ENCODE measurements at regions not wholly inside any gene's neighbourhood (a gene's known extent, or its start where the extent isn't known, plus 50 kb on each side); places are given as distances from the start of the nearest gene placed in this dataset.
A peak's percentile ranks its signal among the peaks of the same experiment; 100 is the strongest.

DNA sequence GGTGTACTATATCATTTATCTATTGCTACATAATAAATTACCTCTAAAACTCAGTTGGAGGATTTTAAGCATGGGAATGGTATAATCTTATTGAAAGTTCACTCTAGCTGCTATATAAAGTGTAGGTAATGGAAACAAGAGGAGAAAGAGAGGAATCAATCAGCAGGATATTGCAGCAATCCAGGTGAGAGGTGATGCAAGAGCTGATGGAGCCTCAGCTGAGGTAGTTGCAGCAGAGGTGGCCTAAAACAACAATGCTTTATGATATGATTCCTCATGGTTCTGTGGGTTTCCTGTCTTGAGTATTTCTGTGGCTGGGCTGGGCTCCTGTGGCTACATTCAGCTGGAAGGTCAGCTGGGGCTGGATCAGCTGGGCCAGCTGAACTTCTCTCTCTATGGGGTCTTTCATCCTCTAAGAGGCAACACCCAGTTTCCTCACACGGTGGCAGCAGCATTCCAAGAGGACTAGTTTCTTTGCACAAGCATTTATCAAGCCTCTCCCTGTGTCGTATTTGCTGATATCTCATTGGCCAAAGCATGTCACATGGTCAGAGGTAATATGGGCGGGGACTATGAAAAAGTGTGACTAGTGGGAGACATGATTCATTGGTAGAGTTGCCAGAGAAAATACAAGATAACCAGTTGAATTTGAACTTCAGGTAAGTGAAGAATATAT, 135.4 kb upstream of the LARGE1 start:
- H3K79me2 ChIP-seq (ENCODE audit: insufficient read depth, low read length): no peaks in the 10 kb centered on the region
- TF ChIP-seq CEBPB (IDR thresholded peaks at IDR 0.05; ENCODE audit: borderline replicate concordance, low read depth, low read length) (peak; percentile 83), ZNF660 (CRISPR knock-in tag; IDR thresholded peaks at IDR 0.05; ENCODE audit: borderline replicate concordance, low read depth) (no peak), NFYB (CRISPR knock-in tag; IDR thresholded peaks at IDR 0.05) (peak; percentile 42; the same call in 1 of the 2 replicates), RAD21 (CRISPR knock-in tag; IDR thresholded peaks at IDR 0.05) (peak; percentile 44), ZMYM4 (CRISPR knock-in tag; IDR thresholded peaks at IDR 0.05) (0 out of 2 replicates have a peak, but pooled peaks have one; percentile 30), CEBPG (CRISPR knock-in tag; IDR thresholded peaks at IDR 0.05) (peak; percentile 40; the same call in 1 of the 2 replicates), SMC3 (IDR thresholded peaks at IDR 0.05; ENCODE audit: low read length) (peak; percentile 21), TARDBP (CRISPR knock-in tag; IDR thresholded peaks at IDR 0.05) (no peak), KLF11 (CRISPR knock-in tag; IDR thresholded peaks at IDR 0.05) (no peak), STAG1 (CRISPR knock-in tag; IDR thresholded peaks at IDR 0.05) (peak; percentile 62), NFYC (CRISPR knock-in tag; IDR thresholded peaks at IDR 0.05) (peak; percentile 67)
- TF ChIP-seq, protein P1, sequence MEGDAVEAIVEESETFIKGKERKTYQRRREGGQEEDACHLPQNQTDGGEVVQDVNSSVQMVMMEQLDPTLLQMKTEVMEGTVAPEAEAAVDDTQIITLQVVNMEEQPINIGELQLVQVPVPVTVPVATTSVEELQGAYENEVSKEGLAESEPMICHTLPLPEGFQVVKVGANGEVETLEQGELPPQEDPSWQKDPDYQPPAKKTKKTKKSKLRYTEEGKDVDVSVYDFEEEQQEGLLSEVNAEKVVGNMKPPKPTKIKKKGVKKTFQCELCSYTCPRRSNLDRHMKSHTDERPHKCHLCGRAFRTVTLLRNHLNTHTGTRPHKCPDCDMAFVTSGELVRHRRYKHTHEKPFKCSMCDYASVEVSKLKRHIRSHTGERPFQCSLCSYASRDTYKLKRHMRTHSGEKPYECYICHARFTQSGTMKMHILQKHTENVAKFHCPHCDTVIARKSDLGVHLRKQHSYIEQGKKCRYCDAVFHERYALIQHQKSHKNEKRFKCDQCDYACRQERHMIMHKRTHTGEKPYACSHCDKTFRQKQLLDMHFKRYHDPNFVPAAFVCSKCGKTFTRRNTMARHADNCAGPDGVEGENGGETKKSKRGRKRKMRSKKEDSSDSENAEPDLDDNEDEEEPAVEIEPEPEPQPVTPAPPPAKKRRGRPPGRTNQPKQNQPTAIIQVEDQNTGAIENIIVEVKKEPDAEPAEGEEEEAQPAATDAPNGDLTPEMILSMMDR (CRISPR knock-in tag; IDR thresholded peaks at IDR 0.05): peak; percentile 43
- TF ChIP-seq, protein P2, sequence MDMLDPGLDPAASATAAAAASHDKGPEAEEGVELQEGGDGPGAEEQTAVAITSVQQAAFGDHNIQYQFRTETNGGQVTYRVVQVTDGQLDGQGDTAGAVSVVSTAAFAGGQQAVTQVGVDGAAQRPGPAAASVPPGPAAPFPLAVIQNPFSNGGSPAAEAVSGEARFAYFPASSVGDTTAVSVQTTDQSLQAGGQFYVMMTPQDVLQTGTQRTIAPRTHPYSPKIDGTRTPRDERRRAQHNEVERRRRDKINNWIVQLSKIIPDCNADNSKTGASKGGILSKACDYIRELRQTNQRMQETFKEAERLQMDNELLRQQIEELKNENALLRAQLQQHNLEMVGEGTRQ (IDR thresholded peaks at IDR 0.05; ENCODE audit: low read depth, low read length): no peak
- TF ChIP-seq, protein P2 (CRISPR knock-in tag; IDR thresholded peaks at IDR 0.05; ENCODE audit: borderline replicate concordance): peak; percentile 44; the same call in 1 of the 2 replicates
- TF ChIP-seq, protein P3, sequence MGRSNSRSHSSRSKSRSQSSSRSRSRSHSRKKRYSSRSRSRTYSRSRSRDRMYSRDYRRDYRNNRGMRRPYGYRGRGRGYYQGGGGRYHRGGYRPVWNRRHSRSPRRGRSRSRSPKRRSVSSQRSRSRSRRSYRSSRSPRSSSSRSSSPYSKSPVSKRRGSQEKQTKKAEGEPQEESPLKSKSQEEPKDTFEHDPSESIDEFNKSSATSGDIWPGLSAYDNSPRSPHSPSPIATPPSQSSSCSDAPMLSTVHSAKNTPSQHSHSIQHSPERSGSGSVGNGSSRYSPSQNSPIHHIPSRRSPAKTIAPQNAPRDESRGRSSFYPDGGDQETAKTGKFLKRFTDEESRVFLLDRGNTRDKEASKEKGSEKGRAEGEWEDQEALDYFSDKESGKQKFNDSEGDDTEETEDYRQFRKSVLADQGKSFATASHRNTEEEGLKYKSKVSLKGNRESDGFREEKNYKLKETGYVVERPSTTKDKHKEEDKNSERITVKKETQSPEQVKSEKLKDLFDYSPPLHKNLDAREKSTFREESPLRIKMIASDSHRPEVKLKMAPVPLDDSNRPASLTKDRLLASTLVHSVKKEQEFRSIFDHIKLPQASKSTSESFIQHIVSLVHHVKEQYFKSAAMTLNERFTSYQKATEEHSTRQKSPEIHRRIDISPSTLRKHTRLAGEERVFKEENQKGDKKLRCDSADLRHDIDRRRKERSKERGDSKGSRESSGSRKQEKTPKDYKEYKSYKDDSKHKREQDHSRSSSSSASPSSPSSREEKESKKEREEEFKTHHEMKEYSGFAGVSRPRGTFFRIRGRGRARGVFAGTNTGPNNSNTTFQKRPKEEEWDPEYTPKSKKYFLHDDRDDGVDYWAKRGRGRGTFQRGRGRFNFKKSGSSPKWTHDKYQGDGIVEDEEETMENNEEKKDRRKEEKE (IDR thresholded peaks at IDR 0.05): no peak
- TF ChIP-seq, protein P4, sequence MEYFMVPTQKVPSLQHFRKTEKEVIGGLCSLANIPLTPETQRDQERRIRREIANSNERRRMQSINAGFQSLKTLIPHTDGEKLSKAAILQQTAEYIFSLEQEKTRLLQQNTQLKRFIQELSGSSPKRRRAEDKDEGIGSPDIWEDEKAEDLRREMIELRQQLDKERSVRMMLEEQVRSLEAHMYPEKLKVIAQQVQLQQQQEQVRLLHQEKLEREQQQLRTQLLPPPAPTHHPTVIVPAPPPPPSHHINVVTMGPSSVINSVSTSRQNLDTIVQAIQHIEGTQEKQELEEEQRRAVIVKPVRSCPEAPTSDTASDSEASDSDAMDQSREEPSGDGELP (IDR thresholded peaks at IDR 0.05; ENCODE audit: borderline replicate concordance, low read depth): peak; percentile 27; the same call in 1 of the 2 replicates
- no peak overlapping the region for H2AFZ ChIP-seq (ENCODE audit: low read length)
- no peaks in the 10 kb centered on the region for H3K4me1 ChIP-seq (ENCODE audit: insufficient read depth, low read length)
- WGBS (ENCODE audit: low lambda C conversion rate): 7% methylated on average over 3 of the region's 3 CpGs
- POLR2A ChIA-PET: no interaction called here
- no peak overlapping the region for H3K9ac ChIP-seq (ENCODE audit: insufficient read depth, low read depth, low read length)
- no peaks in the 10 kb centered on the region for H3K9me3 ChIP-seq (ENCODE audit: low read length)
- peak; percentile 62 for DNase-seq (ENCODE audit: low spot score)
- no peak overlapping the region for H3K4me3 ChIP-seq (replicated peaks in 1 of 3; ENCODE audit: insufficient read depth in 1 of 3, low read depth in 2 of 3, low read length in 3 of 3)
- no TSS peak for BruUV-seq (replicated peaks)
- H3K36me3 ChIP-seq (replicated peaks in 1 of 2; ENCODE audit: control insufficient read depth in 1 of 2, insufficient read depth in 2 of 2, low read length in 2 of 2): no peaks in the 10 kb centered on the region
- no peak for FAIRE-seq
- H3K27me3 ChIP-seq (ENCODE audit: control insufficient read depth in 1 of 2, insufficient read depth in 2 of 2, low read length in 2 of 2): no peaks in the 10 kb centered on the region; a peak in 1 of 5 replicates
- in situ Hi-C loops (cut with HindIII; ENCODE audit: extremely low pct_ligation_motif_present, low pct_unique_long_range_greater_than_20kb): no loop called here
- no peak overlapping the region for H3K27ac ChIP-seq (ENCODE audit: extremely low read length, insufficient read depth, low read length)
- CTCF ChIA-PET (ENCODE audit: low intra/inter-chr PET ratio, low total read pairs): interaction anchor here (1.7 kb wide), 1 partner anchor 56 kb away, joined by 6 read pairs; no protein-coding TSS in a partner anchor
- intact Hi-C loops (cut with micrococcal nuclease; ENCODE audit: unreplicated experiment): no loop called here
- ATAC-seq: peak; percentile 73
- no peaks in the 10 kb centered on the region for H4K20me1 ChIP-seq (ENCODE audit: insufficient read depth, low read length)
- no peak overlapping the region for H3K4me2 ChIP-seq (ENCODE audit: low read depth, low read length)

Measured in HepG2 (cell line).